HepG2 (cell line): ENCODE measurements at regions not wholly inside any gene's neighbourhood (a gene's known extent, or its start where the extent isn't known, plus 50 kb on each side); places are given as distances from the start of the nearest gene placed in this dataset.

ENCODE experiments used
- ATAC-seq: fragments of 200-7000 bp; cut with Tn5 transposase; 3 replicates; pipeline ENCODE4 v1.9.1; 2020; ENCODE audit warnings: mild to moderate bottlenecking, moderate library complexity
- BruUV-seq: library from RNA; stranded (reverse); fragments of 400-500 nt; replicated peaks from 2 replicates; lab custom pipeline; 2021; lab: Mats Ljungman, UMichigan
- CTCF ChIA-PET: fragments of 300-600 bp; formaldehyde crosslinking; extraction: SDS; loops from one replicate; lab custom pipeline; 2021; ENCODE audit warnings: low total read pairs, inconsistent platforms, low intra/inter-chr PET ratio; lab: Yijun Ruan, JAX
- POLR2A ChIA-PET: fragments of 350-600 bp; sonication (Branson Sonifier 250); formaldehyde crosslinking; loops from one replicate; lab custom pipeline; 2020; ENCODE audit warnings: antibody characterized with exemption, inconsistent platforms; lab: Yijun Ruan, JAX
- DNase-seq: peaks from one replicate; pipeline ENCODE4 v3.0.0-alpha.2; 2015; ENCODE audit warnings: low spot score
- FAIRE-seq: peaks from 3 replicates; lab custom pipeline; 2011; peaks lifted over from hg19 to GRCh38; lab: Jason Lieb, UNC
- H2AFZ ChIP-seq: one replicate; pipeline ENCODE4 v1.6.1; 2011; ENCODE audit warnings: low read length, inconsistent platforms
- H3K27ac ChIP-seq: fragments of 300-600 bp; 3 replicates; pipeline ENCODE4 v1.8.0; 2011; ENCODE audit warnings: mixed run types, mild to moderate bottlenecking, mixed read lengths, low read length, inconsistent platforms; ENCODE audit not compliant: insufficient read depth; ENCODE audit errors: extremely low read length
- H3K27me3 ChIP-seq, 2 experiments: fragments of 200-600 bp in 1 of 2; 2 replicates in 1 of 2; 3 replicates in 1 of 2; pipeline versions ENCODE4 v1.6.0 to v1.8.0; 2011; ENCODE audit warnings: low read length in 2 of 2, mild to moderate bottlenecking in 2 of 2, moderate library complexity in 2 of 2, inconsistent platforms in 1 of 2; ENCODE audit not compliant: insufficient read depth in 2 of 2, control insufficient read depth in 1 of 2
- H3K36me3 ChIP-seq, 2 experiments: fragments of 200-600 bp in 1 of 2; replicated peaks in 1 of 2; 2 replicates in 1 of 2; 3 replicates in 1 of 2; pipeline versions ENCODE4 v1.5.1 to v1.8.0; 2011; ENCODE audit warnings: low read length in 2 of 2, inconsistent platforms in 1 of 2; ENCODE audit not compliant: insufficient read depth in 2 of 2, control insufficient read depth in 1 of 2
- H3K4me1 ChIP-seq: 2 replicates; pipeline ENCODE4 v1.5.1; 2012; ENCODE audit warnings: low read length, inconsistent platforms; ENCODE audit not compliant: insufficient read depth
- H3K4me2 ChIP-seq: 2 replicates; pipeline ENCODE4 v1.6.0; 2011; ENCODE audit warnings: low read depth, low read length, inconsistent platforms
- H3K4me3 ChIP-seq, 3 experiments: fragments of 200-600 bp in 1 of 3; sonication (generic), shearing (Covaris generic) in 1 of 3; replicated peaks in 1 of 3; 2 replicates each; pipeline ENCODE4 v1.5.1; 2011 to 2016; ENCODE audit warnings: low read length in 3 of 3, inconsistent platforms in 2 of 3, low read depth in 2 of 3, mild to moderate bottlenecking in 2 of 3, control low read depth in 1 of 3, mixed read lengths in 1 of 3; ENCODE audit not compliant: insufficient read depth in 1 of 3
- H3K79me2 ChIP-seq: one replicate; pipeline ENCODE4 v1.6.1; 2011; ENCODE audit warnings: low read length, inconsistent platforms; ENCODE audit not compliant: insufficient read depth
- H3K9ac ChIP-seq: 2 replicates; pipeline ENCODE4 v1.6.0; 2011; ENCODE audit warnings: mild to moderate bottlenecking, low read depth, low read length, inconsistent platforms; ENCODE audit not compliant: insufficient read depth
- H3K9me3 ChIP-seq: 2 replicates; pipeline ENCODE4 v1.5.1; 2012; ENCODE audit warnings: mild to moderate bottlenecking, low read length
- H4K20me1 ChIP-seq: 2 replicates; pipeline ENCODE4 v1.6.0; 2011; ENCODE audit warnings: inconsistent platforms, mild to moderate bottlenecking, low read length, moderate library complexity; ENCODE audit not compliant: insufficient read depth
- EED ChIP-seq: sonication (generic); formaldehyde crosslinking; IDR thresholded peaks from 2 replicates; pipeline ENCODE4 v1.5.0; 2020; ENCODE audit warnings: mild to moderate bottlenecking, missing genetic modification reagents
- HNRNPUL1 ChIP-seq: fragments of 200-400 bp; formaldehyde crosslinking; IDR thresholded peaks from 2 replicates; pipeline ENCODE4 v1.6.1; 2017; ENCODE audit warnings: low read depth, mild to moderate bottlenecking, low read length, moderate library complexity
- IKZF4 ChIP-seq: sonication (generic); formaldehyde crosslinking; IDR thresholded peaks from 2 replicates; pipeline ENCODE4 v1.5.1; 2020; ENCODE audit warnings: borderline replicate concordance, mild to moderate bottlenecking, low read depth, missing genetic modification reagents; ENCODE audit errors: not compliant biosample characterization
- JDP2 ChIP-seq: sonication (generic); formaldehyde crosslinking; IDR thresholded peaks from 2 replicates; pipeline ENCODE4 v1.8.1; 2022; ENCODE audit warnings: missing genetic modification reagents, borderline replicate concordance
- ZBTB38 ChIP-seq: sonication (generic); formaldehyde crosslinking; IDR thresholded peaks from 2 replicates; pipeline ENCODE4 v1.5.1; 2020; ENCODE audit warnings: mild to moderate bottlenecking, missing genetic modification reagents
- ZNF552 ChIP-seq: sonication (generic); formaldehyde crosslinking; IDR thresholded peaks from 2 replicates; pipeline ENCODE4 v1.9.0; 2022; ENCODE audit warnings: missing genetic modification reagents, mild to moderate bottlenecking, borderline replicate concordance
- WGBS: methylation state at CpG from one replicate; pipeline ENCODE4 v1.1.6; 2017; ENCODE audit warnings: low lambda C conversion rate; 5-methylcytosine and 5-hydroxymethylcytosine counted together
- in situ Hi-C: cut with HindIII; loops from 2 replicates; pipeline ENCODE4 v1.10.0; 2017; ENCODE audit warnings: low pct_unique_long_range_greater_than_20kb; ENCODE audit not compliant: extremely low pct_ligation_motif_present
- intact Hi-C: fragments of 100-400 bp; cut with micrococcal nuclease; formaldehyde crosslinking; loops from one replicate; pipeline ENCODE4 v1.10.0; 2022; ENCODE audit not compliant: unreplicated experiment
- TF ChIP-seq, protein P1 (sequence below): sonication (generic); formaldehyde crosslinking; IDR thresholded peaks from 2 replicates; pipeline ENCODE4 v1.5.1; 2020; ENCODE audit warnings: missing genetic modification reagents, mild to moderate bottlenecking, borderline replicate concordance
- TF ChIP-seq, protein P2 (sequence below): sonication (generic); formaldehyde crosslinking; IDR thresholded peaks from 2 replicates; pipeline ENCODE4 v1.4.0; 2020; ENCODE audit warnings: mild to moderate bottlenecking, missing genetic modification reagents

DNA sequence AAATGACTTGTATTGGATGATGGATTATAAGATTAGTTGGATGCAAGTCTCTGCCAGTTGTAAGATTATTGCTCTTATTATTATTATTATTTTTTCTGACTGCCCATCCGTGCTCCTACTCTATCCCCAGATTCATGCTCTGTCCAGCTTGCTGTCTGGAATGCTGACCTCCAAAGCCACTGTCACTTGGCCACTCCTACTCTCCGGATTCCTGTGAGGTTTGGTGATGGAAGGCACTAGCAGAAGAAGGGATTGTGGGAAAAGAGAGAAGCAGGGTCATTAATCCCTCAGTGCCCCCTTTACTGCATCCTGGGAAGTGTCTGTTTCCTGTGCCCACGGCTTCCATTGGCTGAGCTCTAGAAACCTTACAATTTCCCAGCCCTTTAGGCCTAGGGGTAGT is 76.3 kb upstream of the IL12B start (continued):
- TF ChIP-seq, protein P1, sequence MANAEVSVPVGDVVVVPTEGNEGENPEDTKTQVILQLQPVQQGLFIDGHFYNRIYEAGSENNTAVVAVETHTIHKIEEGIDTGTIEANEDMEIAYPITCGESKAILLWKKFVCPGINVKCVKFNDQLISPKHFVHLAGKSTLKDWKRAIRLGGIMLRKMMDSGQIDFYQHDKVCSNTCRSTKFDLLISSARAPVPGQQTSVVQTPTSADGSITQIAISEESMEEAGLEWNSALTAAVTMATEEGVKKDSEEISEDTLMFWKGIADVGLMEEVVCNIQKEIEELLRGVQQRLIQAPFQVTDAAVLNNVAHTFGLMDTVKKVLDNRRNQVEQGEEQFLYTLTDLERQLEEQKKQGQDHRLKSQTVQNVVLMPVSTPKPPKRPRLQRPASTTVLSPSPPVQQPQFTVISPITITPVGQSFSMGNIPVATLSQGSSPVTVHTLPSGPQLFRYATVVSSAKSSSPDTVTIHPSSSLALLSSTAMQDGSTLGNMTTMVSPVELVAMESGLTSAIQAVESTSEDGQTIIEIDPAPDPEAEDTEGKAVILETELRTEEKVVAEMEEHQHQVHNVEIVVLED (CRISPR knock-in tag) = no peak
- TF ChIP-seq JDP2 (CRISPR knock-in tag) (no peak), EED (no peak), ZBTB38 (CRISPR knock-in tag) (no peak), ZNF552 (CRISPR knock-in tag) (no peak)
- TF ChIP-seq, protein P2, sequence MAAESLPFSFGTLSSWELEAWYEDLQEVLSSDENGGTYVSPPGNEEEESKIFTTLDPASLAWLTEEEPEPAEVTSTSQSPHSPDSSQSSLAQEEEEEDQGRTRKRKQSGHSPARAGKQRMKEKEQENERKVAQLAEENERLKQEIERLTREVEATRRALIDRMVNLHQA = no peak

DNA sequence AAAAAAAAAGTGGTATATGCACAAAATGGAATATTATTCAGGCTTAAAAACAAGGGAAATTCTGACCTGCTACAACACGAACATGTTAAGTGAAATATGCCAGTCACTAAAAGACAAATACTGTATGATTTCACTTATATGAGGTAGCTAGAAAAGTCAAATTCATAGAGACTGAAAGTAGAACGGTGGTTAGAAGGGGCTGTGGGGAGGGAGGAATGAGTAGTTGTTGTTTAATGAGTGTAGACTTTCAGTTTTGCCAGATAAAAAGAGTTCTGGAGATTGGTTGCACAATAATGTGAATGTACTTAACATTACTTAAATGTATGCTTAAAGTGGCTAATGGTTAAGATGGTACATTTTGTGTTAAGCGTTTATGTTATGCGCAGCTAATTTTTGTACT is 79.5 kb upstream of the IL12B start:
- in situ Hi-C loops = no loop called here
- FAIRE-seq (no peak), ATAC-seq (no peak), DNase-seq (no peak)
- Histone ChIP-seq H3K4me3 (no peak overlapping the region), H3K27me3 (peaks cover 0 to 22% of the 10 kb centered on the region in 2 experiments; a peak in 3 of 5 replicates), H4K20me1 (no peaks in the 10 kb centered on the region), H3K27ac (no peak overlapping the region), H3K9ac (no peak overlapping the region)
- WGBS = 50% methylated on average over 4 of the region's 4 CpGs
- intact Hi-C loops = no loop called here
- POLR2A ChIA-PET = no interaction called here
- TF ChIP-seq IKZF4 (CRISPR knock-in tag) (no peak), HNRNPUL1 (no peak)
- TF ChIP-seq, all 625 proteins: peak for 0
- Histone ChIP-seq H3K36me3 (no peaks in the 10 kb centered on the region), H3K4me2 (no peak overlapping the region), H3K9me3 (no peaks in the 10 kb centered on the region), H3K79me2 (no peaks in the 10 kb centered on the region), H3K4me1 (no peaks in the 10 kb centered on the region), H2AFZ (no peak overlapping the region)
- CTCF ChIA-PET = no interaction called here
- BruUV-seq = no TSS peak
